WERI-Rb-1 (cell line): ENCODE measurements at regions not wholly inside any gene's neighbourhood (a gene's known extent, or its start where the extent isn't known, plus 50 kb on each side); places are given as distances from the start of the nearest gene placed in this dataset.

Experiments used
- DNase-seq: peaks from one replicate; pipeline ENCODE4 v3.0.0-alpha.2; 2020
- H3K27ac ChIP-seq: fragments of 250-450 bp; sonication (Bioruptor Pico); 2 replicates; pipeline ENCODE4 v1.5.1; 2020; ENCODE audit warnings: mild to moderate bottlenecking, moderate library complexity
- H3K27me3 ChIP-seq: fragments of 250-450 bp; sonication (Bioruptor Pico); 2 replicates; pipeline ENCODE4 v1.5.1; 2021; ENCODE audit warnings: mild to moderate bottlenecking, low read depth, moderate library complexity; ENCODE audit not compliant: insufficient read depth, severe bottlenecking
- H3K36me3 ChIP-seq: fragments of 250-450 bp; sonication (Bioruptor Pico); 2 replicates; pipeline ENCODE4 v1.5.1; 2020; ENCODE audit warnings: mild to moderate bottlenecking, moderate library complexity
- H3K4me3 ChIP-seq: 2 replicates; pipeline ENCODE4 v1.5.1; 2011; ENCODE audit warnings: low read depth, mild to moderate bottlenecking, control low read depth, low read length
- H3K9me3 ChIP-seq: fragments of 250-450 bp; sonication (Bioruptor Pico); 2 replicates; pipeline ENCODE4 v1.5.1; 2021; ENCODE audit warnings: mild to moderate bottlenecking, moderate library complexity; ENCODE audit not compliant: severe bottlenecking
- CTCF ChIP-seq: IDR thresholded peaks from 2 replicates; pipeline ENCODE4 v1.5.1; 2011; ENCODE audit warnings: low read depth, mild to moderate bottlenecking, control low read depth, inconsistent platforms, low read length

- Histone ChIP-seq H3K4me3 (no peak overlapping the region), H3K27me3 (no peaks in the 10 kb centered on the region), H3K36me3 (no peaks in the 10 kb centered on the region), H3K9me3 (no peaks in the 10 kb centered on the region), H3K27ac (no peak overlapping the region)
- TF ChIP-seq CTCF = no peak
- DNase-seq = no peak
Observed at GRCh38 chr1:186620566-186621350, 59.5 kb downstream of the PTGS2 start.

GRCh38 chr1:186618401-186619170 is 61.6 kb downstream of the PTGS2 start:
- no peak for TF ChIP-seq CTCF
- H3K9me3 ChIP-seq = no peaks in the 10 kb centered on the region
- H3K27me3 ChIP-seq = no peaks in the 10 kb centered on the region
- no peak overlapping the region for H3K27ac ChIP-seq
- no peak for DNase-seq
- H3K36me3 ChIP-seq = no peaks in the 10 kb centered on the region
- H3K4me3 ChIP-seq = no peak overlapping the region

- H3K4me3 ChIP-seq = no peak overlapping the region
- TF ChIP-seq CTCF = no peak
- no peaks in the 10 kb centered on the region for H3K27me3 ChIP-seq
- no peaks in the 10 kb centered on the region for H3K9me3 ChIP-seq
- H3K27ac ChIP-seq = no peak overlapping the region
- no peaks in the 10 kb centered on the region for H3K36me3 ChIP-seq
- DNase-seq = no peak
Observed at GRCh38 chr1:186617926-186618325, 62.3 kb downstream of the PTGS2 start.

- no peak for DNase-seq
- no peak overlapping the region for H3K27ac ChIP-seq
- H3K4me3 ChIP-seq = no peak overlapping the region
- no peaks in the 10 kb centered on the region for H3K36me3 ChIP-seq
- no peaks in the 10 kb centered on the region for H3K27me3 ChIP-seq
- TF ChIP-seq CTCF = no peak
- no peaks in the 10 kb centered on the region for H3K9me3 ChIP-seq
Observed at GRCh38 chr1:186616511-186616910, 63.7 kb downstream of the PTGS2 start.

GRCh38 chr1:186615332-186615731 is 64.9 kb downstream of the PTGS2 start:
- TF ChIP-seq CTCF = no peak
- Histone ChIP-seq H3K9me3 (no peaks in the 10 kb centered on the region), H3K27me3 (no peaks in the 10 kb centered on the region), H3K36me3 (no peaks in the 10 kb centered on the region), H3K27ac (no peak overlapping the region), H3K4me3 (no peak overlapping the region)
- DNase-seq = no peak
